HCEC 1CT (cell line): ENCODE measurements at regions not wholly inside any gene's neighbourhood (a gene's known extent, or its start where the extent isn't known, plus 50 kb on each side); places are given as distances from the start of the nearest gene placed in this dataset.

Experiments
- DNase-seq: peaks from one replicate; pipeline ENCODE4 v3.0.0-alpha.2; 2017

- DNase-seq = no peak
These were observed 95.4 kb downstream of the MRPL36 start for GRCh38 chr5:1704266-1704665.

- no peak for DNase-seq
These were observed 96.1 kb downstream of the MRPL36 start for GRCh38 chr5:1703352-1704050.

GRCh38 chr5:1702318-1702717 is 97.3 kb downstream of the MRPL36 start:
- DNase-seq = no peak

DNA sequence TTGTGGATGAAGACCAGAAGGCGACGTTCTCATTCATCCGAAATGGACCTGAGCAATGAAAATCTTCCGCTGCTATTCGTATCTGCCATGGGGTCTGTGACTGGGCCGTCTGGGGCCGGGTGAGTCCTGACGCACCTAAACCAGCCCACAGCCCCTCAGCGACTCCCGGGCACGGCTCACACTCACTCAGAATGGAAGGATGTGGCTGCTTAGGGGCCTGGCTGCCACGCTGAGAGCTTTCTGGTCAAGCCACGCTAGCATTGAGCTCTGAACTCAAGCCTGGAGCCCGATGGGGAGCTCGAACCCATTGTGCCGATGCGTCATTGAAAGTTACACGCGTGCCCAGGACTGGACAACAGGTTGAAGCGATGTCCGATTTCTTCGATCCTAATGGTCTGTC is 97.8 kb downstream of the MRPL36 start:
- no peak for DNase-seq

- DNase-seq = no peak
These were observed 98.3 kb downstream of the MRPL36 start for GRCh38 chr5:1701216-1701864.

DNA sequence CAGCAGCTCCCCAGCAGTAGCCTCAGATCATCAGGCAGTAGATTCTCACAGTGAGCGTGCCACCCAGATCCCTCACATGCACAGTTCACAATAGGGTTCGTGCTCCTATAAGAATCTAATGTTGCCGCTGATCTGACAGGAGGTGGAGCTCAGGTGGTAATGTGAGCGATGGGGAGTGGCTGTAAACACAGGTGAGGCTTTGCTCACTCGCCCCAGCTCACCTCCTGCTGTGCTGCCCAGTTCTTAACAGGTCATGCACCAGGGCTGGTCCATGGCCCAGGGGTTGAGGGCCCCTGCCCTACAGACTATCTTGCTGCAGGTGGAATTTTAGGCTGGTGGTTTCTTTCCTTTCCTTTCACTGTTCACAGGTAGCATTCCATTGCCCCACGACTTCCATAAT is 100.2 kb downstream of the MRPL36 start:
- no peak for DNase-seq

DNA sequence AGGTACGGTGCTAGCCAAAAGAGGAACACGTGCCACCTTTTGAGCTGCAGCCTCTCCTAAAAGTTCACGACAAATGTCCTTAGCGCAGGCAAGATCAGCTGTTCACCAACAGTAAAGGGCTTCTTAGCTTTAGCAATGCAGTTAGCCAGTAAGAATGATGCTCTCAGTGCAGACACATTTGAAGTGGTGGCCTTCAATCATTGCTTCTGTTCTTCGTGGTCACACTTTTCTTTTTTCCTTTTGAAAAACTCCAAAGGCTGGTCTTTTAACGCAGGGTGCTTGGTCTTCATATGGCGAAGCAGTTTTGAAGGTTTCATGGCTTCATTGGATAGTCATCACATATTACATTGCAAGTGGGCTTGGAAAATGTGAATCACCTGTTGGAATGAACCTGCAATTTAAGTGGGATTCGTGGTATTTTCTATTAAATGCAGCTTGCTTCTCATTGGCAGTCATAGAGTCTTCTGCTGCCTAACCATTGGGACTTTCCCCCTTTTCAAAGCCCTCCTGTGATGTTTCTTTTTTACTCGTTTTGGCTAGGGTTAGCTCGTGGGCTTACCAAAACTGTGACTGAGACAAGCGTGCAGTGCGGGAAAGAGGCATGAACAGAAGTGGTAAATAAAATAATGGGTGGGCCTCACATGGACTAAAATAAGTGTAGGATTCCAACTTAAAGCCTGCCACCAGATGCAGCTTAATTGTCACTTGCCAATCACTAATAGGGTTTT is 100.9 kb downstream of the MRPL36 start:
- DNase-seq = no peak

- no peak for DNase-seq
These were observed 107.3 kb downstream of the MRPL36 start for GRCh38 chr5:1692381-1692780.

GRCh38 chr5:1687301-1687970 is 112.2 kb downstream of the MRPL36 start:
- no peak for DNase-seq

GRCh38 chr5:1686016-1686802 is 113.4 kb downstream of the MRPL36 start:
- DNase-seq = no peak

DNA sequence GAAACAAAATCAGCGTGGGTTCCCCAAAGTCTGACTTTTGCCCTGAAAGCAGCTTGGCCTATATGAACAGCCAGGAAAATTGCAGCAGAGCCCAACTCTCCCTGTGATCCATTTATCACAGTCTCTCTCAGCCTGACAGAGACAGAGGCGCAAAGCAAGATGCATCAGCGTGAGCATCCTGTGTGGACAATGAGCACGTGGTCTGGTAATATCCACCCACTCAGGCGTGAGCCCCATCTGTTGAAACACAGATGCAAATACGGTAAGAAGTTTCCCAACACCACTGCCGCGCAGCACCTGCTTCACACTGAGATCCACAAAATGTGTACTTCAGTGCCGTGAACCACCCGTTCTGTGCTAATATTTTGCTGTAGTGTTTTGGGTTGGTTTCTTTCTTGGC is 114.6 kb downstream of the MRPL36 start:
- DNase-seq = no peak

GRCh38 chr5:1681955-1682354 is 117.7 kb downstream of the MRPL36 start:
- DNase-seq = no peak

GRCh38 chr5:1673042-1673677 is 126.5 kb downstream of the MRPL36 start:
- no peak for DNase-seq

- no peak for DNase-seq
These were observed 127.2 kb downstream of the MRPL36 start for GRCh38 chr5:1672396-1672795.

- DNase-seq = no peak
These were observed 128.3 kb downstream of the MRPL36 start for GRCh38 chr5:1671351-1671750.

DNA sequence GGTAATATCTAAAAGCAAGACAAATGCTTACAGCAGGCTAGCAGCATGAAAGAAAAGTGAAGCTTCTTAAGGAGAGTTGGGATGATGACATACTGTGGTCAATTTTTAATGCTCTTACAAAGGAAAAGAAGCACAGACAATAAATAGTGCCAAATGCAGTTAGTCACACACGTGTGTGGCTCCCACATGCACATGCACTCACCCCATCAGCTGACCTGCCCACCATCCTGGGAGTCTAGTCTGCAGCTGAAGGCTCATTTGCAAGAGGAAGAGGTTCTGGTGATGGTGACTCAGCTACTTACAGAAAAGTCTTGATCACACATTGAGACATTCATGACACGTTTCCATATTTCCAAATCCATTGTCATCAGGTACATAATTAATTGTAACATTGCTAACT is 129.3 kb downstream of the MRPL36 start:
- peak; percentile 34 for DNase-seq

DNA sequence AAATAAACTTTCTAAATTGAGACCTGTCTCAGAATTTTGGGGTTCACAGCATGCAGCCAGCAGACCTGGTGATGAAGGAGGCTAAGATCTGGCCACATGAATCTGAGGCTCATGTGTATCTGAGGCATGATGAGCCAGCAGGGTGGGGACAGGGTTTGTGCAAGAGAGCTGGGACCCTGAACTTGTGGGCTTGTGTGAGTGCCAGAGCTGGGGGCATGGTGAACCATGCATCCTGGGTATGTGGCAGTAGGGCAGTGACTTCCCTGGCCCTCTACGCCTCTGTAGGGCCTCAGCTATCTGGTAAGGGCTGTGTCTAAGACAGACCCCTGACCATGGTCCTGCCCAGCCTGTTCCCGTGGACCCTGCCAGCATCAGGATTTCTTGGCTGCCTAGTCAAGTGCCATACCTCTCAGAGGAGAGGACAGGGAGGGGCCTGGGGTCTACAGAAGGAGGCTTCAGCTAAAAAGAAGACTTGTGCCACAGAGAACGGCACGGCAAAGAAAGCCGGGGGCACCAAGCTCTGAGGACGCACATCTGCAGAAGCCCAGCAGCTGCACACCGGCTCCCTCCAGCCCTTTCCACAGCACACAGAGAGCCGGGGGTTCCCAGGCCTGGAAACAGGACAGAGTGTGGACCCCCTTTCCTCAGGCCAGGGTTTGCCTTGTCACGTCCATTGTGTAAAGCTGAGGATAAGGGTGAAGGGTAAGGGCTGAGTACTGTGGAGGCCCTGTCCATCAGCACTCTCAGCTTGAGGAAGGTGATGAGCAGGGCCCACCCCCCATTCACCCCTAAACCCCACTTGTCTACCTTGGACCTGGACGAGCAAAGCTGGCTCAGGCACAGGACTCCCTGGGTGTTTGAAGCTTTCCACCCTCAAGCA is 130.1 kb downstream of the MRPL36 start:
- no peak for DNase-seq

DNA sequence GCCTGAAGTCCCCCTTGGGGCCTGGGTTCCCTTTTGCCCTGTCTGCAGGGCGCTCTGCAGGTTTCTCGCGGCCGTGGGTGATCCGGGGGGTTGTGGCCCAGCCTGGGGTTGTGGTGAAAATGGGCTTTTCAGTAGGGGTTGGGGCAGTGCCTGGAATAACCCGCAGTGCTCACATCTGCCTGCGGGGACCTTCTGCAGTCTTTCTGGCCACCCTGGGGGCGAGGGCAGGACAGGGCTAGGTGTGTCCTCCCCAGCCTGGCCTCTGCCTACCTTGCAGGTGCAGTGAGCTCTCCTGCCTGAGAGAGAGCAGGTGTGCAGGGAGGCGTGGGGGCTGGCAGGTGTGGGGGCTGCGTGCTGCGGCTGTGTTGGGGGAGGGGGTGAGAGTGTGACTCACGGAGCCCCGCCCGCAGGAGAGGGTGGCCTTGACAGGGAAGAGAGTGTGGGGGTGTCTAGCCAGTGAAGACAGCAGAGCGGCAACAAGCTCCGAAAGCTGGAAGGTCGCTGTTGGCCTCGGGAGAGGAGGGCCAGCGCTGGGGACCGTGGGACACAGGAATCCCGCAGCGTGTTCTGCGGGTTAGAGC is 131.4 kb downstream of the MRPL36 start:
- DNase-seq = no peak

- no peak for DNase-seq
These were observed 131.9 kb downstream of the MRPL36 start for GRCh38 chr5:1667648-1668140.

DNA sequence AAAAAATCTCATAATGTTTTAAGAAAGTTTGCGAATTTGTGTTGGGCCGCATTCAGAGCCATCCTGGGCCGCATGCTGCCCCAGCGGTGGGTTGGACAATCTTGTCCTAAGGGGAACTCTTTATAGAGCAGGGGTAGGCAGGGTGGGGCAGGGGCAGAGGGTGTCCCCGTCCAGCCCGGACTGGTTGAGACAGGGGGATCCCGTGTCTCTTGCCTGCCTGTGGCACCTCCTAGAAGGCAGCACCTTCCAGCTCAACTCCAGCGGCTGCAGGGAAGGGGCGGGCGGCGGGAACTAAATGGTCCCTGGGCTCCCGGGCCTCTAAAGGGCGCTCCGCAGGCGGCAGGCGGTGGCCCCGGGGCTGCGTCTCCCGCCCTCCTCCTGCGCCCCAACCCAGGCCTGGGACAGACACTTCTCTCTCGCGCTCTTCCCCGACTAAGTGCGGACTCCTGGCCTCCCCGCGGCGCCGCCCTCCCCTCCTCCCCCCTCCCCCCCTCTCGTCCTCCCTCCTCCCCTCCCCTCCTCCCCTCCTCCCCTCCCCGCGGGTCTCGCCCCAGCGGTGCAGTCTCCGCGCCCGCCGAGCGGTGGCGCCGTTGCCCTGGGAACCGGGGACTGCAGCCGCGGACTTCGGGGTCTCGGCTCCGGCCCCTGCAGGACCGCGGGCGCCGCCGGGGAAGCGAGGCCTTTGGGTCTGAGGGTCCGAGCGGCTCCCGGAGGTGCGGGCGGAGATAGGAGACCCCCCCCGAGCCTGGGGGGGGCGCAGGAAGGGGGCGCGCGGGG is 132.6 kb downstream of the MRPL36 start:
- DNase-seq = no peak
